Keratinocyte (primary cell): ENCODE measurements at regions not wholly inside any gene's neighbourhood (a gene's known extent, or its start where the extent isn't known, plus 50 kb on each side); places are given as distances from the start of the nearest gene placed in this dataset.

Experiments used
- DNase-seq: peaks from one replicate; pipeline ENCODE4 v3.0.0-alpha.2; 2011; ENCODE audit warnings: low read depth, missing footprints, low spot score
- FAIRE-seq: peaks from 2 replicates; lab custom pipeline; 2011; peaks lifted over from hg19 to GRCh38; lab: Jason Lieb, UNC
- H2AFZ ChIP-seq: 2 replicates; pipeline ENCODE4 v1.6.0; 2012; ENCODE audit warnings: low read length, control low read depth, inconsistent platforms; ENCODE audit not compliant: control insufficient read depth
- H3K27ac ChIP-seq: 2 replicates; pipeline ENCODE4 v1.5.1; 2011; ENCODE audit warnings: low read length; ENCODE audit not compliant: control insufficient read depth, insufficient read depth
- H3K27me3 ChIP-seq: 3 replicates; pipeline ENCODE4 v1.6.0; 2011; ENCODE audit warnings: low read length; ENCODE audit not compliant: control insufficient read depth, insufficient read depth; ENCODE audit errors: extremely low read depth
- H3K36me3 ChIP-seq, 2 experiments: 2 replicates in 1 of 2; 3 replicates in 1 of 2; pipeline ENCODE4 v1.5.1; 2011; ENCODE audit warnings: low read length in 2 of 2, mild to moderate bottlenecking in 1 of 2; ENCODE audit not compliant: control insufficient read depth in 2 of 2, insufficient read depth in 2 of 2; ENCODE audit errors: extremely low read depth in 1 of 2
- H3K4me1 ChIP-seq: 3 replicates; pipeline ENCODE4 v1.5.1; 2011; ENCODE audit warnings: low read length; ENCODE audit not compliant: control insufficient read depth, insufficient read depth; ENCODE audit errors: extremely low read depth
- H3K4me2 ChIP-seq: 3 replicates; pipeline ENCODE4 v1.6.0; 2011; ENCODE audit warnings: low read depth, low read length; ENCODE audit not compliant: control insufficient read depth, insufficient read depth; ENCODE audit errors: extremely low read depth
- H3K4me3 ChIP-seq, 3 experiments: fragments of 200-600 bp in 1 of 3; sonication (generic) in 1 of 3; 2 replicates in 2 of 3; 3 replicates in 1 of 3; pipeline ENCODE4 v1.5.1; 2011 to 2016; ENCODE audit warnings: low read length in 3 of 3, mild to moderate bottlenecking in 3 of 3, control low read depth in 2 of 3, inconsistent platforms in 1 of 3, low read depth in 1 of 3, mixed read lengths in 1 of 3, mixed run types in 1 of 3, moderate library complexity in 1 of 3; ENCODE audit not compliant: control insufficient read depth in 2 of 3, insufficient read depth in 2 of 3; ENCODE audit errors: extremely low read depth in 1 of 3
- H3K79me2 ChIP-seq: 2 replicates; pipeline ENCODE4 v1.6.0; 2012; ENCODE audit warnings: low read length; ENCODE audit not compliant: control insufficient read depth, insufficient read depth
- H3K9ac ChIP-seq: 3 replicates; pipeline ENCODE4 v1.6.0; 2011; ENCODE audit warnings: low read length; ENCODE audit not compliant: control insufficient read depth, insufficient read depth; ENCODE audit errors: extremely low read depth
- H3K9me1 ChIP-seq: 3 replicates; pipeline ENCODE4 v1.6.0; 2011; ENCODE audit warnings: low read length; ENCODE audit not compliant: control insufficient read depth, insufficient read depth; ENCODE audit errors: extremely low read depth
- H3K9me3 ChIP-seq: 2 replicates; pipeline ENCODE4 v1.5.1; 2012; ENCODE audit warnings: low read depth, low read length; ENCODE audit not compliant: control insufficient read depth
- H4K20me1 ChIP-seq: 3 replicates; pipeline ENCODE4 v1.6.0; 2011; ENCODE audit warnings: low read length; ENCODE audit not compliant: control insufficient read depth, insufficient read depth; ENCODE audit errors: extremely low read depth
- EZH2 ChIP-seq: IDR thresholded peaks from one replicate; pipeline ENCODE4 v1.6.1; 2012; ENCODE audit warnings: inconsistent platforms, mild to moderate bottlenecking, low read length, moderate library complexity
- dilution Hi-C: fragments of 300-500 bp; cut with MboI; formaldehyde crosslinking; loops from one replicate; pipeline ENCODE4 v1.7.0; 2020; ENCODE audit warnings: low sequenced_read_pairs; ENCODE audit not compliant: extremely low pct_ligation_motif_present
- TF ChIP-seq, protein P1 (sequence below), 3 experiments: IDR thresholded peaks in 1 of 3; conservative IDR thresholded peaks in 1 of 3; optimal IDR thresholded peaks in 1 of 3; 2 replicates in 2 of 3; 3 replicates in 1 of 3; pipeline versions ENCODE3 to v1.5.1; 2011; ENCODE audit warnings: low read length in 3 of 3, mild to moderate bottlenecking in 3 of 3, moderate library complexity in 2 of 3, control low read depth in 1 of 3, inconsistent platforms in 1 of 3; ENCODE audit not compliant: insufficient read depth in 2 of 3; ENCODE audit errors: extremely low read depth in 1 of 3

DNA sequence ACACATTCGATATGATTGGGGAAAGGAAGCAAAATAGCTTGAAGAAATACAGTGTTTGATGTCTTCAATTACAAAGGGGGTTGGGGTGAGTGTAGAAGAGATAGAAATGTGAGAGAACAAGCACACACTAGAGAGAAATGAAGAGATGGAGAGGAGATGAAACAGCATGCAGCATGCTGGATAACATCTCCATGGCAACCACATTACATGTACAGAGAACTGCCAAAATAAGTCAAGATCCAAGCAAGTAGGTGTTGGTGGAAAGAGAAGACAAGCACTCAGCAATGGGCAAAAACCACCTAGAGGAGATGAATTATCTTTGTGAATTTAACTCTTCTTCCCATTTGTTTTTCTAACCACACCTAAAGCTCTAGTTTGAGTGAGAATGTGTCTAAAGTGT is 289.8 kb downstream of the GRIN2B start:
- Histone ChIP-seq H3K9me1 (no peaks in the 10 kb centered on the region), H3K27me3 (peaks cover 3% of the 10 kb centered on the region), H3K4me1 (no peaks in the 10 kb centered on the region), H3K9ac (no peak overlapping the region), H3K27ac (no peak overlapping the region), H4K20me1 (no peaks in the 10 kb centered on the region), H3K4me2 (no peak overlapping the region), H3K79me2 (no peaks in the 10 kb centered on the region), H3K9me3 (no peaks in the 10 kb centered on the region), H2AFZ (no peak overlapping the region), H3K4me3 (no peak overlapping the region), H3K36me3 (no peaks in the 10 kb centered on the region)
- dilution Hi-C loops = no loop called here
- no peak for TF ChIP-seq EZH2
- TF ChIP-seq, protein P1, sequence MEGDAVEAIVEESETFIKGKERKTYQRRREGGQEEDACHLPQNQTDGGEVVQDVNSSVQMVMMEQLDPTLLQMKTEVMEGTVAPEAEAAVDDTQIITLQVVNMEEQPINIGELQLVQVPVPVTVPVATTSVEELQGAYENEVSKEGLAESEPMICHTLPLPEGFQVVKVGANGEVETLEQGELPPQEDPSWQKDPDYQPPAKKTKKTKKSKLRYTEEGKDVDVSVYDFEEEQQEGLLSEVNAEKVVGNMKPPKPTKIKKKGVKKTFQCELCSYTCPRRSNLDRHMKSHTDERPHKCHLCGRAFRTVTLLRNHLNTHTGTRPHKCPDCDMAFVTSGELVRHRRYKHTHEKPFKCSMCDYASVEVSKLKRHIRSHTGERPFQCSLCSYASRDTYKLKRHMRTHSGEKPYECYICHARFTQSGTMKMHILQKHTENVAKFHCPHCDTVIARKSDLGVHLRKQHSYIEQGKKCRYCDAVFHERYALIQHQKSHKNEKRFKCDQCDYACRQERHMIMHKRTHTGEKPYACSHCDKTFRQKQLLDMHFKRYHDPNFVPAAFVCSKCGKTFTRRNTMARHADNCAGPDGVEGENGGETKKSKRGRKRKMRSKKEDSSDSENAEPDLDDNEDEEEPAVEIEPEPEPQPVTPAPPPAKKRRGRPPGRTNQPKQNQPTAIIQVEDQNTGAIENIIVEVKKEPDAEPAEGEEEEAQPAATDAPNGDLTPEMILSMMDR (optimal IDR thresholded peaks at IDR 0.05 in 1 of 3, IDR thresholded peaks at IDR 0.05 in 1 of 3, conservative IDR thresholded peaks at IDR 0.05 in 1 of 3; ENCODE audit: extremely low read depth in 1 of 3, insufficient read depth in 2 of 3, low read length in 3 of 3) = no peak
- no peak for FAIRE-seq
- no peak for DNase-seq

DNA sequence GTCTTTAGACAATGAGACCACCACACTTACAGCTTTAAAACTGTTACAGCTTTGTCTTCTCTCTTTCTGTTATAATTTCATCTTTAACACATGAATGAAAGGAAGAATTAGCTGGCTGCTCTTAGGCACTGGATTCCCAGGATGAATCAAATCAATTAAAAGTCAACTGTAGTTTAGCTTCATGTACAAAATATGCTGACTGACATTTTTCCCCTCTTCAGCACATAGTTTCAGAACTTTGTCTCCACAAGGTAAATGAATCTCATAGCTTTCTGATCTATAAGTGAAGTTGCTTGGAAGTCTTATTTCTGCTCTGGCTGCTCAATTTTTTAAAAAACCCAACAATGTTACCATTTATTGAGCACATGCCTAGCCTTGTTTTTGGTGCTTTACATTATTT is 293.8 kb downstream of the GRIN2B start:
- no peak overlapping the region for H3K4me2 ChIP-seq
- dilution Hi-C loops = no loop called here
- no peaks in the 10 kb centered on the region for H3K36me3 ChIP-seq
- no peaks in the 10 kb centered on the region for H4K20me1 ChIP-seq
- H3K9me1 ChIP-seq = no peaks in the 10 kb centered on the region
- no peak overlapping the region for H3K9ac ChIP-seq
- no peak for DNase-seq
- H2AFZ ChIP-seq = no peak overlapping the region
- H3K4me1 ChIP-seq = no peaks in the 10 kb centered on the region
- H3K27ac ChIP-seq = no peak overlapping the region
- FAIRE-seq = no peak
- H3K27me3 ChIP-seq = peaks cover 4% of the 10 kb centered on the region
- no peak overlapping the region for H3K4me3 ChIP-seq
- H3K9me3 ChIP-seq = no peaks in the 10 kb centered on the region
- H3K79me2 ChIP-seq = no peaks in the 10 kb centered on the region
- TF ChIP-seq, protein P1 (optimal IDR thresholded peaks at IDR 0.05 in 1 of 3, IDR thresholded peaks at IDR 0.05 in 1 of 3, conservative IDR thresholded peaks at IDR 0.05 in 1 of 3; ENCODE audit: extremely low read depth in 1 of 3, insufficient read depth in 2 of 3, low read length in 3 of 3) = no peak
- TF ChIP-seq EZH2 = no peak
